ENCODE measurements at regions not wholly inside any gene's neighbourhood (a gene's known extent, or its start where the extent isn't known, plus 50 kb on each side); places are given as distances from the start of the nearest gene placed in this dataset.

DNA sequence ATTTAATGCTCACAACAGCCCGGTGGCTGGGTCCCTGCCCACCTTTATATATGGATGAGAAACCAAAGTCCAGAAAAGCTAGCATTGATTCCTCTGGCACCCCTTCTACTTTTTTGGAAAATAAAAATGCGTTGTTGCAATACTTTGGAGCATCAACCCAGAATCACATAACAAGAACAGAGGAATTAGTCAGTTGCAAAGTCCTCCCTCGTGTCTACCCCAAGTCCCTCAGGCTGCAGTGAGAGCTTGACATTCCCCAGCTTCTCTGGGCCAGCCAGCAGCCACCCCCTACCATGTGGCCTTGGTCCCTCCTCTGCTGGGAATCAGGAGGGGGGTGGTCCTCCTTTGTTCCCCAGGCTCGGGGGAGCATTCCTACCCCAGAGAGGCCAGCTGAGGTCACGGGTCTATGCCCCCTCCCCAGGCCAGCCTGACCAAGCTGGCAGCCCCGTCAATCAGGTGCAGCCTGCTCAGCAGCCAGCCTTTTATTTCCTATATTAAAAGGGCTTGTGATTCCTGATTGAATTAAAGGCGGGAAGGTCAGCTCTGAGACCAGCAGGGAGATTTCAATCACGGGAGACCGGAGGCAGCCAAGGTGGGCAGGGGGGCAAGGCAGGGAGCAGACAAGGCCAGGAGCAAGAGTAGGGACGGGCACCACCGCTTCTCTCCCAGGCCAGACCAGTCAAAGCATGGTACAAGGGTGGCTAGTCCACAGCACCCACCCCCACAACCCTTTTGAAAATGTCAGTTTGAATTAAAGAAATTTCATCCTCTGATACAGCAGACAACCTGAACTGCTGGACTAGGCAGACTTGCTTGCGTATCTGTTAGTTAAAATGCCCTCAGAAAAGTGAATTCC is 158.9 kb downstream of the MRPL14 start:
- H3K9ac ChIP-seq (ENCODE audit: low read length), result no peak overlapping the region
- H3K27me3 ChIP-seq (ENCODE audit: control insufficient read depth, insufficient read depth, low read length), result no peaks in the 10 kb centered on the region
- H3K9me3 ChIP-seq (ENCODE audit: control insufficient read depth, low read length), result no peaks in the 10 kb centered on the region
- no peak overlapping the region for H3K4me3 ChIP-seq (ENCODE audit: low read length)
- peaks cover 27% of the 10 kb centered on the region for H3K4me1 ChIP-seq (ENCODE audit: control insufficient read depth, insufficient read depth, low read length)
- H3K36me3 ChIP-seq (ENCODE audit: control insufficient read depth, insufficient read depth, low read length), result no peaks in the 10 kb centered on the region

DNA sequence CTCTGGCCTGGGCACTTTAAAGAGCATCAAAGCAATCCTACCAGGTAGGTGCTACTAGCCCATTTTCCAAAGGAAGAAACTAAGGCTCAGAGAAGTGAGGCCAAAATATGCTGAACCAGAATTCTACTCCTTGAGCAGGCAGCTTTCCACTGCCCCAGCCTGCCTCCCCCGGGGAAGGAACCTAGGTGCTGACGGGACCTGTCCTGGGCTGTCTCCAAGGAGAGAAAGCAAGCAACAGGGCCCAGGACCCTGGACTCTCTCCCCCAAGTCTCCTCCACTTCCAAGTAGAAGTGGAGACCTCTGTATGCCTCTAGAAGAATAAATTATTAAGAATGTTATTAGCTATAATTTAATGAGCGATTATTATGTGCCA is 159.5 kb downstream of the MRPL14 start:
- Histone ChIP-seq H3K36me3 (ENCODE audit: control insufficient read depth, insufficient read depth, low read length) (no peaks in the 10 kb centered on the region), H3K4me1 (ENCODE audit: control insufficient read depth, insufficient read depth, low read length) (peaks cover 21% of the 10 kb centered on the region), H3K27me3 (ENCODE audit: control insufficient read depth, insufficient read depth, low read length) (no peaks in the 10 kb centered on the region), H3K4me3 (ENCODE audit: low read length) (no peak overlapping the region), H3K9me3 (ENCODE audit: control insufficient read depth, low read length) (no peaks in the 10 kb centered on the region), H3K9ac (ENCODE audit: low read length) (no peak overlapping the region)

DNA sequence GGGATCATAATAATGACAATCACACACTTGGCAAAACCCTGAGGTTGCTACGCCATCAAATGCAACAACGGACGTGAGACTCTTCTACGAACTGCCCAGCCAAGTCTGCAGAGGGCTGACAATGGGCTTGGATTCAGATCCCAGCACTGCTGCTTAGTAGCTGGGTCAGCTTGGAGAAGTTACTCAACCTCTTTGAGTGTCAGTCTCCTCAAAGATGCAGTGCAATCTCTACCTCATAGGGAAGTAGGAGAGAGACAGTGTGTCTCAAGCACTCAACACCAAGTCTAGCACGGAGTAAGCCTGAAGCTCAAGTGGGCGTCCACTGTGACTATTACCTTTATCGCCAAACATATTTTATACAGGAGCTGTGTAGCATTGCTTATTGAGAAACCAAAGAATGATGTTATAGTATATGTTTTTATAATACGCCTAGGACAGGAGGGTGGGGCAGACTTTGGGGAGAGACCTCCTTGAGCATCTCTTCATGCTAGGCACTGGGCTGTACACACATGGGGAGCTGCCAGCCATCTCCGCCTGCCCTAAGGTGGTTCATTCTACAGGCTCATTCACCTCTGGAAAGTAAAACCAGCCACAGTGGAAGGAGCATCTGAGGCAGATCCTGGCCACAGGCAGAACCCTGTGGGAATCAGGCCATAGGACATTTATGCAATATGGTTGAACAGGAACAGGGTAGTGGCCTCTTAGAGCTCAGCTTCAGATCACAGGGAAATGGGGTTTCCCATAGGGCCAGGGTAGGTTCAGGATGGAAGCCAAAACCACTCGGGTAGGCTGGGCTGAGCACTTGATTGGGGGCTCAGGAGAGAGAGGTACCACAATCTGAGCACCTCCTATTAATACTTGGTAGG is 160.2 kb downstream of the MRPL14 start:
- Histone ChIP-seq H3K27me3 (ENCODE audit: control insufficient read depth, insufficient read depth, low read length) (no peaks in the 10 kb centered on the region), H3K9ac (ENCODE audit: low read length) (no peak overlapping the region), H3K4me3 (ENCODE audit: low read length) (no peak overlapping the region), H3K4me1 (ENCODE audit: control insufficient read depth, insufficient read depth, low read length) (peaks cover 17% of the 10 kb centered on the region), H3K36me3 (ENCODE audit: control insufficient read depth, insufficient read depth, low read length) (no peaks in the 10 kb centered on the region), H3K9me3 (ENCODE audit: control insufficient read depth, low read length) (no peaks in the 10 kb centered on the region)

DNA sequence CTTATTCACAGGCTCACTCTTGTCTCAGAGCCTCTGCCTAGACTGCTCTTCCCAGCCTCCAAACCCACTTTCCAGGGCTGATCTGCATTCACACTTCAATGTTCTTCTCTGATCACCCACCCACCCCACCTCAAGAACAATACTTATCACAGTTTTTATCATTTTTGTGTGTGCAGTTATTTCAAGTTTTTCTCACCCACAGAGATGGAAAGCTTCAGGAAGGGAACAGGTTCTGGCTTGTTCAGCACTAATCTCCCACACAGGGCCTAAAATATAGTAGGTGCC is 160.9 kb downstream of the MRPL14 start:
- no peak overlapping the region for H3K9ac ChIP-seq (ENCODE audit: low read length)
- no peaks in the 10 kb centered on the region for H3K27me3 ChIP-seq (ENCODE audit: control insufficient read depth, insufficient read depth, low read length)
- H3K9me3 ChIP-seq (ENCODE audit: control insufficient read depth, low read length), result no peaks in the 10 kb centered on the region
- H3K36me3 ChIP-seq (ENCODE audit: control insufficient read depth, insufficient read depth, low read length), result no peaks in the 10 kb centered on the region
- H3K4me1 ChIP-seq (ENCODE audit: control insufficient read depth, insufficient read depth, low read length), result peaks cover 9% of the 10 kb centered on the region
- no peak overlapping the region for H3K4me3 ChIP-seq (ENCODE audit: low read length)

DNA sequence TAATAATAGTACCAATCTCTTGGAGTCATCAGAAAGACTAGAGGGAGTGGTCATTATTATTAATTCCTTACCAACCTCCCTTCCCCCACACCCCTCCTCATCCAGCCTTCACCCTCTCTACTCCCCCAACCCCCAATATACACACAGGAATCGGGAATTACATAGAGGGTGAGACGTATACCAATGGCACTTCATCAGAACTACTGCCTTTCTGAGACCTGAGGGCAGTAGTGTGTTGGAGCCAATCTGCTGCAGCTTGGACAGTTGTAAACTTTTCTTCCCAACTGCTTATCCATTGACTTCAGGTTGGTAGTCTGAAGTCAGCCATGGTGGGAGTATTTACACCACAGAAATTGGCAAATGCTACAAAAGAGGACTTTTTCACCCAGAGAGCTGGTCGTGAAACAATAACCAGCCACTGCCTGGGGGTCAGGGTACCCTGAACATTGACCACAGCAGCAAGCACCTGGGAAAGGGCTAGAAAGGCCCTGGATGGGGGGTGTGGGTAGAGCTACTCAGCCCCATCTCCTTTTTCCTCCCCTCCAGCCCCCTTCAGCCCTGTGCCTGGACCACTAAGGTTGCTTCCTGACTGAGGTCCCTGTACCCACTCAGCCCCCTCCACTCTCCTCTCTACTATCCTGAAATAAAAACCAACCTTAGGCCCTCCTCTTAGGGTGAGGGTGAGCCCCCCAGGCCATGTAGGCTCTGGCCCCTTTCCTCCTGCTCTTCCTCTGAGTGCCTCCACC is 161.5 kb downstream of the MRPL14 start:
- Histone ChIP-seq H3K36me3 (ENCODE audit: control insufficient read depth, insufficient read depth, low read length) (no peaks in the 10 kb centered on the region), H3K4me3 (ENCODE audit: low read length) (no peak overlapping the region), H3K27me3 (ENCODE audit: control insufficient read depth, insufficient read depth, low read length) (no peaks in the 10 kb centered on the region), H3K9me3 (ENCODE audit: control insufficient read depth, low read length) (no peaks in the 10 kb centered on the region), H3K4me1 (ENCODE audit: control insufficient read depth, insufficient read depth, low read length) (peaks cover 4% of the 10 kb centered on the region), H3K9ac (ENCODE audit: low read length) (no peak overlapping the region)

DNA sequence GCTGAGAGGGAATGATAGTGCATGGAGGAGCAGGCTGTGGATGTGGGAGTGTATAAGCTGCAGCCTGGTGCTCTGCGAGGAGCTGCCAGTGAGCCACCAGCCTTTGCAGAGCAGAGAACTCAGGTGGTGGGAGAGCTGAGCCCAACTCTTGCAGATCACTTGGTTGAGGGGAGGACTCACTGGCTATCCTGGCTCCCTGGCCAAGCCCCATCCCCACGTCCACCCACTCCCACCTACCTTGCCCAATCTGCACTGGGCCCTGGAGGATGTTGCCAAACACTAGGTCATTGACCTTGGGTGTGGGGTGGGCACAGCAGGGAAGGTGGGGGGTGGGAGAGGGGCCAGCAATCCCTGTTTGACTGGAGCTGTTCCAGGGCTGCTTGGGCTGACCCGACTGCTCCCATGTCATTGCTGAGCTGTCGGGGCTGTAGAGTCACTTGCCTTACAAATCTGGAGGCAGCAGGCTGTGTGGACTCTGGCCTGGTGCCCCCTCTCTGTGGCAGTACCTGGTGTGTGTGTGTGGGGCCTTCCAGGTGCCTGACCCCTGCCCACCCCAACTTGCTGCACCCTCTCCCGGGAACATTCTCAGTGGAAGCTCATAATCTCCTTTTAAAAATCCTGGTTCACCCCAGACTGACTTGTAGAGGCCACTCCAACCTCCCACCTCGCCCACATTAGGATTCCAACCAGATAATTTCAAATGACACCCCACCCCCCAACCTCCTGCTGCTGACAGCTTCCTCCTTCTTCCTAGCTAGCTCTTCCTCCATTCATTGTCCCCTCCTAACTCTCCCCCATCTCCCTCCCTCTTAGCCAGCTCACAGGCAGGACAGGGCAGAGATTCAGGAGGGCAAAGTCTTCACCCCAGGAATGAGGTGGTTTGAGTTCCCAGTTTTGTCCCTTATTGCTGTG is 162.3 kb downstream of the MRPL14 start:
- Histone ChIP-seq H3K4me3 (ENCODE audit: low read length) (no peak overlapping the region), H3K4me1 (ENCODE audit: control insufficient read depth, insufficient read depth, low read length) (no peaks in the 10 kb centered on the region), H3K9ac (ENCODE audit: low read length) (no peak overlapping the region), H3K36me3 (ENCODE audit: control insufficient read depth, insufficient read depth, low read length) (no peaks in the 10 kb centered on the region), H3K9me3 (ENCODE audit: control insufficient read depth, low read length) (no peaks in the 10 kb centered on the region), H3K27me3 (ENCODE audit: control insufficient read depth, insufficient read depth, low read length) (no peaks in the 10 kb centered on the region)

DNA sequence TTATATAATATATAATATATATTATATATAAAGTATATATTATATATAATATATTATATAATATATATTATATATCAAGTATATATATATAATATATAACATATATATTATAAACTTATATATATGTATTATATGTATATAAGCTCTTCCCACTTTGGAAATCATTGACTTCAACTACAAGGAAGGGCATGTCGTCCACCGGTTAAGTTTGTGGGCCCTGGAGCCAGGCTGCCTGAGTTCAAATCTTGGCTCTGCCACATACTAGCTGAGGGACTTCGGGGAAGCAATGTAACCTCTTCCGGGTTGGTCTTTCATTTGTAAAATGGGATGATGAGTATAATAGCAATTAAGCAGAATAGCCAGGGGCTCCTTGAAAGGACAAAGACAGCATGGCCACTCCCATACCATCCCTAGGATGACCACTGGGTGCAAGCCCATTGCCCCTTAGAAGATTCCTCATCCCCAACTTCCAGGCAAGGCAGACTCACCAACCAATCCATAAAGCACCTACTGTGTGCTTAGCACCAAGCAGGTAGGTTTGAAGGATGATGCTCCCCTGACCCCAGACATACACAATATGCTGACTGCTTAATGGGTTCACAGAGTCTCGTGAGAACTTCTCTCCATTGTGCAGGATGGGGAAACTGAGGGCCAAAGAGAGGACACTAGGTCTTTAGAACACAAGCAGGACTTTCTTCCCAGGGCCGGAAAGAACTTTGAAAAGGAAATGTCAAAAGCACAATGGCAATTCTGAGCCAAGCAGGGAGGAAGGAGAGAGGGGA is 163.2 kb downstream of the MRPL14 start:
- H3K9me3 ChIP-seq (ENCODE audit: control insufficient read depth, low read length), result no peaks in the 10 kb centered on the region
- H3K4me3 ChIP-seq (ENCODE audit: low read length), result no peak overlapping the region
- no peaks in the 10 kb centered on the region for H3K27me3 ChIP-seq (ENCODE audit: control insufficient read depth, insufficient read depth, low read length)
- no peaks in the 10 kb centered on the region for H3K4me1 ChIP-seq (ENCODE audit: control insufficient read depth, insufficient read depth, low read length)
- H3K36me3 ChIP-seq (ENCODE audit: control insufficient read depth, insufficient read depth, low read length), result no peaks in the 10 kb centered on the region
- no peak overlapping the region for H3K9ac ChIP-seq (ENCODE audit: low read length)

DNA sequence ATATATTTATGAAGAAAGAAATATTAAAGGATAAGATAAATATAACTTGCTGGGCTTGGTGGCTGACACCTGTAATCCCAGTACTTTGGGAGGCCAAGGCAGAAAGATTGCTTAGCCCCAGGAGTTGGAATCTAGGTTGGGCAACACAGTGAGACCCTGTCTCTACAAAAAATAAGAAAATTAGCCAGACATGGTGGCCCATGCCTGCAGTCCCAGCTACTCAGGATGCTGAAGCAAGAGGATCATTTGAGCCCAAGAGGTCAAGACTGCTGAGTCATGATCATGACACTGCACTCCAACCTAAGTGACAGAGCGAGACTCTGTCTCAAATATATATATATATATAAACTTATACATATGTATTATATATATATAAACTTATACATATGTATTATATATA is 164.0 kb downstream of the MRPL14 start:
- Histone ChIP-seq H3K4me3 (ENCODE audit: low read length) (no peak overlapping the region), H3K27me3 (ENCODE audit: control insufficient read depth, insufficient read depth, low read length) (no peaks in the 10 kb centered on the region), H3K9ac (ENCODE audit: low read length) (no peak overlapping the region), H3K4me1 (ENCODE audit: control insufficient read depth, insufficient read depth, low read length) (no peaks in the 10 kb centered on the region), H3K9me3 (ENCODE audit: control insufficient read depth, low read length) (no peaks in the 10 kb centered on the region), H3K36me3 (ENCODE audit: control insufficient read depth, insufficient read depth, low read length) (no peaks in the 10 kb centered on the region)

DNA sequence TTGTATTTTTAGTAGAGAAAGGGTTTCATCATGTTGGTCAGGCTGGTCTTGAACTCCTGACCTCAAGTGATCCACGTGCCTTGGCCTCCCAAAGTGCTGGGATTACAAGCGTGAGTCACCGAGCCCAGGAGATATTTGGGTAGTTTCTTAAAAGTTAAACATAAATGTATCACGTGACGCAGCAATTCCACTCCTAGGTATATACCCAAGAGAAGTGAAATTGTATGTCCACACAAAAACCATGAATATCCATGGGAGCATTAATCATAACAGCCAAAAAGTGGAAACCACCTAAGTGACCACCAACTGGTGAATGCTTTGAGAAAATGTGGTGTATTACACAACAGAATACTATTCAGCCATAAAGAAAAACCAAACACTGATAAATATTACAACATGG is 164.8 kb downstream of the MRPL14 start:
- Histone ChIP-seq H3K9ac (ENCODE audit: low read length) (no peak overlapping the region), H3K27me3 (ENCODE audit: control insufficient read depth, insufficient read depth, low read length) (no peaks in the 10 kb centered on the region), H3K9me3 (ENCODE audit: control insufficient read depth, low read length) (no peaks in the 10 kb centered on the region), H3K4me3 (ENCODE audit: low read length) (no peak overlapping the region), H3K4me1 (ENCODE audit: control insufficient read depth, insufficient read depth, low read length) (no peaks in the 10 kb centered on the region), H3K36me3 (ENCODE audit: control insufficient read depth, insufficient read depth, low read length) (no peaks in the 10 kb centered on the region)

DNA sequence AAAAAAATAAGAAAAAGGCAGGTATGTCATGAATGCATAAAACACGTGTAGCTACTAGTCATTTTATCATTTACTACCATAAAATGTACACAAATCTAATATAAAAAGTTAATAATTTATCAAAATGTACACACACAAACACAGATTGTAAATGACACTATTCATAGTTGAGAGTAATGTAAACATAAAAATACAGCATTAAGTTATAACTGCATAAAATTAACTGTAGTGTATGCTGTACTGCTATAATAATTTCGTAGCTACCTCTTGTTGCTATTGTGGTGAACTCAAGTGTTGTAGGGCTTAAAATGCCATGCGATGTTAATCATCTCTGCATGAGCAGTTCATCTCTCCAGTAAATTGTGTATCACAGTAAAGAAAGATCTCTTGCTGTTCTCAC is 170.0 kb downstream of the MRPL14 start:
- Histone ChIP-seq H3K4me1 (ENCODE audit: control insufficient read depth, insufficient read depth, low read length) (no peaks in the 10 kb centered on the region), H3K9ac (ENCODE audit: low read length) (no peak overlapping the region), H3K27me3 (ENCODE audit: control insufficient read depth, insufficient read depth, low read length) (no peaks in the 10 kb centered on the region)

DNA sequence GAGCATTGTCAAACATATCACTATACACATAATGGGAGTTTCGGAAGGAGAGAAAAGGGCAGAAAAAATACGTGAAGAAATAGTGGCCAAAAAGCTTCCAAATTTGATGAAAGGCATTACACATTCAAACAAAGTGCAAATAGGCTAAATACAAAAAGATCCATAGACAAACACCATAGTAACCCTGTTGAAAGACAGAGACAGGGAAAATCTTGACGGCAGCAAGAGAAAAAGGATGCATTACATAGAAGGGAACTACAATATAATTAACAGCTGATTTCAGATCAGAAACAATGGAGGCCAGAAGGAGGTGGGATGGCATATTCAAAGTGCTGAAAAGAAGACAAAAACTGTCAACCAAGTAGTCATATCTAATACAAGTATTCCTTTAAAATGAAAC is 170.8 kb downstream of the MRPL14 start:
- no peaks in the 10 kb centered on the region for H3K27me3 ChIP-seq (ENCODE audit: control insufficient read depth, insufficient read depth, low read length)
- H3K36me3 ChIP-seq (ENCODE audit: control insufficient read depth, insufficient read depth, low read length), result no peaks in the 10 kb centered on the region
- peaks cover 2% of the 10 kb centered on the region for H3K4me1 ChIP-seq (ENCODE audit: control insufficient read depth, insufficient read depth, low read length)
- H3K9ac ChIP-seq (ENCODE audit: low read length), result no peak overlapping the region
- no peaks in the 10 kb centered on the region for H3K9me3 ChIP-seq (ENCODE audit: control insufficient read depth, low read length)
- H3K4me3 ChIP-seq (ENCODE audit: low read length), result no peak overlapping the region

More for the DNA sequence above, 170.0 kb downstream of the MRPL14 start:
- Histone ChIP-seq H3K36me3 (ENCODE audit: control insufficient read depth, insufficient read depth, low read length) (no peaks in the 10 kb centered on the region), H3K9me3 (ENCODE audit: control insufficient read depth, low read length) (no peaks in the 10 kb centered on the region), H3K4me3 (ENCODE audit: low read length) (no peak overlapping the region)

Data from mucosa of stomach (tissue), 1 donor.